DMS153 (cell line): ENCODE measurements at regions not wholly inside any gene's neighbourhood (a gene's known extent, or its start where the extent isn't known, plus 50 kb on each side); places are given as distances from the start of the nearest gene placed in this dataset.
"Not testable (repeated sequence)": the region's sequence is repeated elsewhere in the genome, so short reads cannot be mapped to it uniquely, and the experiment has no call there.

Experiments used
- DNase-seq: peaks from one replicate; lab custom pipeline; 2025; lab: John Stamatoyannopoulos, UW

GRCh38 chr7:67620216-67620933 is 623.7 kb downstream of the TYW1 start:
- DNase-seq, result no peak

- no peak for DNase-seq
Observed at GRCh38 chr7:67621704-67622103, 625.1 kb downstream of the TYW1 start.

- peak; percentile 34 for DNase-seq
Observed at GRCh38 chr7:67625257-67625737, 628.7 kb downstream of the TYW1 start.

GRCh38 chr7:67631476-67631875 is 634.8 kb downstream of the TYW1 start:
- no peak for DNase-seq

- no peak for DNase-seq
Observed at GRCh38 chr7:67635271-67635670, 638.6 kb downstream of the TYW1 start.

- DNase-seq, result no peak
Observed at GRCh38 chr7:67636348-67637022, 639.9 kb downstream of the TYW1 start.

GRCh38 chr7:67637023-67637358 is 640.4 kb downstream of the TYW1 start:
- DNase-seq, result no peak

GRCh38 chr7:67642542-67642941 is 645.9 kb downstream of the TYW1 start:
- DNase-seq, result not testable (repeated sequence)

GRCh38 chr7:67644151-67644550 is 647.5 kb downstream of the TYW1 start:
- DNase-seq, result no peak

- DNase-seq, result no peak
Observed at GRCh38 chr7:67652937-67653336, 656.3 kb downstream of the TYW1 start.

GRCh38 chr7:67653856-67654454 is 657.3 kb downstream of the TYW1 start:
- peak; percentile 27 for DNase-seq

- no peak for DNase-seq
Observed at GRCh38 chr7:67654642-67655041, 658.0 kb downstream of the TYW1 start.

- no peak for DNase-seq
Observed at GRCh38 chr7:67655168-67655567, 658.5 kb downstream of the TYW1 start.

- no peak for DNase-seq
Observed at GRCh38 chr7:67659091-67659490, 662.5 kb downstream of the TYW1 start.

GRCh38 chr7:67662804-67663203 is 666.2 kb downstream of the TYW1 start:
- no peak for DNase-seq

GRCh38 chr7:67663644-67664043 is 667.0 kb downstream of the TYW1 start:
- DNase-seq, result no peak

GRCh38 chr7:67666359-67666758 is 669.7 kb downstream of the TYW1 start:
- DNase-seq, result not testable (repeated sequence)

GRCh38 chr7:67671006-67671548 is 674.4 kb downstream of the TYW1 start:
- no peak for DNase-seq

GRCh38 chr7:67673861-67674260 is 677.2 kb downstream of the TYW1 start:
- no peak for DNase-seq

GRCh38 chr7:67674862-67675261 is 678.2 kb downstream of the TYW1 start:
- not testable (repeated sequence) for DNase-seq

GRCh38 chr7:67675971-67676370 is 679.3 kb downstream of the TYW1 start:
- no peak for DNase-seq

GRCh38 chr7:67678419-67678818 is 681.8 kb downstream of the TYW1 start:
- no peak for DNase-seq

- no peak for DNase-seq
Observed at GRCh38 chr7:67683628-67684027, 687.0 kb downstream of the TYW1 start.
